C4-2B (cell line): ENCODE measurements at regions not wholly inside any gene's neighbourhood (a gene's known extent, or its start where the extent isn't known, plus 50 kb on each side); places are given as distances from the start of the nearest gene placed in this dataset.

ENCODE experiments used
- CTCF ChIP-seq: fragments of 450-650 bp; conservative IDR thresholded peaks from 2 replicates; pipeline ENCODE4 v1.5.1; 2017; ENCODE audit warnings: mild to moderate bottlenecking
- ZFX ChIP-seq: fragments of 450-650 bp; IDR thresholded peaks from 2 replicates; pipeline ENCODE4 v1.6.1; 2017

GRCh38 chr3:161640181-161640580 lies 143.6 kb downstream of the OTOL1 start:
- TF ChIP-seq CTCF (no peak), ZFX (no peak)
